NCI-H1694 (cell line): ENCODE measurements at regions not wholly inside any gene's neighbourhood (a gene's known extent, or its start where the extent isn't known, plus 50 kb on each side); places are given as distances from the start of the nearest gene placed in this dataset.

Experiments used
- DNase-seq: peaks from one replicate; lab custom pipeline; 2025; lab: John Stamatoyannopoulos, UW

DNA sequence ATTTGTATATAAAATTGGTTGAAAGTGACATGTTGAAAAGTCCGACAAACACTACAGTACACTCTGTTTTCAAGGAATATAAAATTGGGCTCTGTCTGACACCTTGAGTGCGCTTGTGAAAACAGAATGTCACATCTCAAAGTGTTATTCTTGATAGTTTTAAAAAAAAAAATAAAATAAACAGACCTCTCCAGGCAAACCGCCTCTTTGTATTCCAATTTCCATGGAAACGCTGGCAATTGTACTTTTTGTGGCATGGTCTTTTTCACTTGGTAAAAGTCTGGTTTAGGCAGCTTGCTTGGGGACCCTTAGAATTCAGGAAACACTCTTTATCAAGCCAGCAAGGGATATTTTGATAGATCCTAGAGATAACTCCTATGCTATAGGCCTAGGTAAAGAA is 302.5 kb downstream of the RAB28 start:
- no peak for DNase-seq

DNA sequence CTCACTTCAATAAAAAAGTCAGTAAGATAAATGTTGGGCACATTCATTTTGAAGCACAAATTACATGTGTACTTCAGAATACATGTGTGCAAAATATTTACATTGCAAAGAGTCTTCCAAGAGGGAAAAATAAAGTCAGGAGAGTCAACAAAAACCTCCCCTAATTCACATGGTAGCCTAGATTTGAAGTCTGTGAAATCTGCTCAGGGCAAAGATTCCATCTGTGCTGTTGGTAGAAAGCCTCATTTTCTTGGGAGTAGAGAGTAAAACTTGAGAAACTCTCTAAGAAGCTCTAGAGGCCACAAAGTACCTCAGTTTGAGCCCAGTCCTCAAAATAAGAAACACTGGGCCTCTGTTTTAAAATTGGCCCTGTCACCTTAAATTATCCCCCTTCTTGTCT is 303.4 kb downstream of the RAB28 start:
- DNase-seq, result no peak

DNA sequence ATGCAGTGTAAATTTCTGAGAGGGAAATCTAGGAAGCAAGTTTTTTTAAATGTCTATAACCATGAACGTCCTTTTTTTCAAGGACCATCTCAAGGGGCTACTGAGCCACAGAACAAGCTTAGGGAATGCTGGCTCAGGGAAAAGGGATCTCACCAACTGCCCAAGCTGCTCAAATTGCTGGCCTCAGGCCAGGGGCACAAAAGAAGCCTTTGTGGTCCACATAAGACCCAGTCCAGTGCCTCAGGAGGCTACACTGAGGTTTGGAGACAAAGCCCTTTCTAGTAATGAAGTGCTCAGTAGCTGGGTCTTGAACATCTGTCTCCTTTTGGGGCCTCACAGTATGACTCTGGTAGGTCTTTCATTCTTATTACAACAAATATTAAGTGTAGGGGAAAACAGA is 305.5 kb downstream of the RAB28 start:
- no peak for DNase-seq

DNA sequence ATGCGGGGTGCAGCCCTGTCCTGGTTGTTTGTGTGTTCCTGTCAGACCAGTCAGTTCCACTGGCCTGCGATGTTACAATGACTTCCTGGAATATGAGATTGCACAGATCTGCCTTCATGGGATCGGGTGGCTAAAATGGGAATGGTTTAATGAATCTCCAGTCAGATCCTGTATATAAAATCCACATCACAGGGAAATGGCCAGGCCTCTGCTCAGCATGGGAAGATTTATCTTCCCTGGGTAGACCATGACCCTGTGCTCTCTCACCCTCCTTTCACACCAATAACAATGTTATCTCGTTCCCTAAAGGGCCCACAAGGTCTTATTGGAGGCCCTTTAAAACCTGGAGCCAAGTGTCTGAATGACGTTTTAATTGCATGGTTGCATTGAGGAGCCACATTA is 307.4 kb downstream of the RAB28 start:
- no peak for DNase-seq

DNA sequence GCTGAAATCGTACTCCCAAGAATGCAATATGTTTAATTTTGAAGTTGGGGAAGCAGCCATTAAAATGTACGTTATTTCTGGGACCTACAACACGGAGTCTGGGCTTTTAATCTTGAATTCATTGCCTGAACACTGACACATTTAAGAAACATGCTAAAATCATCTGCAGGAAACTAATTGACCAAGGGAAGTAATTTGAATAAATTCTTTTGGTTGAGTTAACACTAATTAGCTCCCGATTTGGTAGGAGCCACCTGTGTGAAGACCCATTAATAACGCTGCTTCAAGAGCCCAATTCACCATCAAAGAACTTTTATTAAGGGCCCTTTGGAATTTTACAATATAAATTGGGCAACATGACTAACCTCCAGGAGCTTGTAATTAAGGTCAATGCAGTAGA is 309.2 kb downstream of the RAB28 start:
- DNase-seq, result no peak

DNA sequence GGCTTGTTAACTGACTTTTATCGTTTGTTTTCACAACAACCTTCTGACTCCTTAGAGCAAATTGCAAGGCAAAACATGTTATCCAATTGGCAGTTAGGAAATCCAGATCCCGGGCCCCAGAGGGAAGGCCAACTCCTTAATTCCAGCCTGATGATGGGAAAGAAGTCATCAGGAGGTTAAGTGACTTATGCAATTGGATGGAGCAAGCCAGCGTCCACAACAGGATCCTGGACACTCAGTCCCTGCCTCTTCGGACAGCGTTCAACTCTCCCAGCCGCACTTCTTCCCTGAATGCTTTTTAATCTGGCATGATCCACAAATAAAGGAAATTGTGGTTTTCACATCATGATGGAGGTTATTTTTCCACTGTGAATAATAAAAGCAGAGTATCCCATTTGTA is 310.1 kb downstream of the RAB28 start:
- DNase-seq, result no peak

DNA sequence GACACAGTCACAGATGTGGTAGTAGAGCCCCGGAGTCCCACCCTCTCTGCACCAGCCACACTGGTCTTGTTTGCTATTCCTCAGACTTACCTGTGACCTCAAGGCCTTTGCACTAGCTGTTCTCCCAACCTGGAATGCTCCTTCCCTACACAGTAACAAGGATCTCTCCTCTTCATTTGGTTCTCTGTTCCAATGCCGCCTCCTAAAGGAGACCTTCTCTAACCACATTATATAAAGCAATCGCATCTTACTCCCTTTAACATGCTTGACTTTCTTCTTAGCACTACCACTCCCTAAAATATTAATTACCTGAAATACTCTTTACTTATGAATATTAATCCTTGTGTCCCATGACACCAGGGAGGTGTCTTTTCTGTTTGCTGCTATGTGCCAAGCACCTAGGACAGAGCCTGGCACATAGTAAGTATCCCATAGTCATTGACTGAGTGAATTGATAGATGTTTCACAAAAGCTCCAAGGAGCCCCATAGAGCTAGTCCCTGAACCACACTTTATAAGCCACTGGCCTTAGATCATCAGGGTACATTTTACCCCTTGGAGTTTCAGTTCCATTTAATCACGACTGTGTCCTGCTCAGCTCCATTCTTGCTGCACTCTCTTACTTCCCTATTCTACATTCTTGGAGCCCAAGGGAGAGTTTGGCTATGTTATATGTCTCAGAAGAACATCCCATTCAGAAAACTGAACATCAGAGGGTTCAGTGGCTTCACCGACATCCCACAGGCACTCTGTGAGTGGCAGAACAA is 312.7 kb downstream of the RAB28 start:
- DNase-seq, result no peak

DNA sequence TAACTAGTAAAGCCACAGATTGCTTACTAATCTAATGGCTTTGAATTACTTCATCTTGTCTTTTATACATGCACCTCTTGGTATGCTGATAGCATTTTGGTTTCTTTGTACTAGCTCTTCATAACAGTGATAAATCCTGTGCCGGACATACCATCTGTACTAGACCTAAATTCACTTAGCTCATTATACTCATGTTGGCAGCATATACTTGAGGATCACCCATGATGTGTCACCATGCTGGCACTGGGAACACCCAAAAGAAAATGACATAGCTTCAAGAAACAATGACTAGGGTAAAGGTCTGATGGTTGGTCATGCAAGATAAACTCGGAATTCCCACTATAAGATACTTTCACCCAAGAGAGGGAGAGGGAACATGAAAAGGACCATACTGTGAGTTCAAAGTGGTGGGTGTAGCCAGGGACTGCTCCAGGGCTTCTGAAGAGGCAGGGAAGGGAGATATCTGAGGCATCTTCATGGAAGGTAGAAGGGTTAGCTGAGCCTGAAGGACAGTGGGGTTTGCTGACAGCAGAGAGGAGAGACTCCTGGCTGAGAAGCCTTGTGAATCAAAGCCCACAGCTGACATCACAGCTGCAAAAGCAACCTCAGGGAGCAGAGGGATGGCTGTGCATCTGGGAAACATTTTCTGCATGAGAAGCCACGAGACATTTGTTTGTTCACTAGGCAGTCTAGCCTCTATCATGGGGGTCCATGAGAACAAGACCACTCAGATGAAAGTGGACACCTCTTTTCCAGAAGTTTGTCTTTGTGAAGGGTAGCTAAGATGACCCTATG is 314.2 kb downstream of the RAB28 start:
- DNase-seq, result no peak

DNA sequence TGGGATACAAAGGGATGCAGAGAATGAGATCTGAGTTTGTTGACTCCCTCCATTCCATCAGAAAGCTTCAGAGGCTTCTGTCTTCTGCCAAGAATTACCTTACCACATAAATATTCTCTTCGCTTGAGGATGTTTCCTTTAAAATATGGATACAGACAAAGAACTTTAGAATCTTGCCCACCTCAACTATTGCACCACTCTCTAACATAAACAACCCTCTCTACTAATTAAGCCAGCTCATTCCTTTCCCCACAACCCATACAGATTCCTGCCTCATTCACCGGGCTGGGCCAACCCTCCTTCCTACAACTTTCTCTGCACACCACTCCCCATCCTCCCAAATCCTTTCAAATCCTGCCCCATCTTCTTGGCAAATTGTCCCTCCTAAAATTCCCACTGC is 315.8 kb downstream of the RAB28 start:
- DNase-seq, result no peak

DNA sequence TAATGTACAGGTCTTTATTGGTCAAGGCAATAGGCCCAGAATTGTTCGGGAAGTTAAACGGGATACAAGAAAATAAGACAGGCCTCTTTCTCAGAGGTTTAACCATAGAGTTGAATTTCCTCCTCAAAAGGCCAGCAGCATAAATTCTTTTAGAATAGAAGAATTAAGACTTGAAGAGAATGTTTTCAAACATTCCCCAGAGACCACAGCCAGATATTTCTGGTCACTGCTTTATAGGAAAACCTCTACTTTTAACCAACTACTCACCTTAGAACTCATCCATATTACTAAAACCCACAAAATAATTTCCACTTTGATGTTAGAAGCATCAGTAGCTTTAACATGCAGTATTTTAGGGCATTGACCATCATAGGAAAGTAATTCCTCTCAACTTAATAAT is 317.9 kb downstream of the RAB28 start:
- no peak for DNase-seq

DNA sequence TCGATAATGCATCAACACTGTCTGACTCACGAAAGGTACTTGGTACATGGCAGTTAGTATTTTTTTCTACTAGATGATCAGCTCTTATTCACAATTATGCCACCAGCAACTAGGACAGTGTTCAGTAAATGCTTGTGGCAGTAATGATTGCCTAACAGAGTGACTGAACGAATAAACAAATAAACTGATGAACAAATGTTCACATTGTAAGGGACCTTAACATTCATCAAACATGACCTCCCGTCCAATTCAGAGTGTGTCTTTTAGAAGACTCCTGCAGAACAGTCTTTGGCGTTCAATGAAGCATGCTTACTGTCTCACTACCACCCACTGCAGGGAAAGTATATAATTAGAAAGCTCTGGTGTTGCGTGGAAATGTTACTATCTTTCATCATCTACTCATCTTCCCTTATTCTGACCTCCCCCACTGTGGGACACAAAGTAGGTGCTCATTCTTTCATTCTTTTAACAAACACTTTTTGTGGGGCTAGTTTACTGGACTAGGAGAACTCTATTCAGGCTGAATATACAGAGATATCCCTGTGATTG is 319.3 kb downstream of the RAB28 start:
- DNase-seq, result no peak

DNA sequence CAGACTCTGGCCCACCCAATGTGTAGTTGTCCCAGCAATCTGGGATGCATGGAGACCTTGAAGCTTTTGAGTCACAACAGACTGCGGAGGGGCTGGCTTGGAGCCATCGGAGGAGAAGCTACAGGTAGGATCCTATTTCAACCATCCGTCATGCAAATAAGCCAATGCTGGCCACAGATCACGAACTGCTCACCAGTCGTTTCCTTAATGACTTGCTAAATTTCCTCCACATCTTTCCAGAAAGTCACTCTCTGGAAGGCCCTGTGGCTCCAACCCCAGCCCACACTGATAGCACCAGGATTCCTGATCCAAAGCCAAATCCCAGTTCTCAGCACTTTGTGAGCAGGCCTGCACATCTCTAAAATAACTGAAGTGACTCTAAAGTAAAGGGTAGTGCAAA is 321.3 kb downstream of the RAB28 start:
- no peak for DNase-seq

DNA sequence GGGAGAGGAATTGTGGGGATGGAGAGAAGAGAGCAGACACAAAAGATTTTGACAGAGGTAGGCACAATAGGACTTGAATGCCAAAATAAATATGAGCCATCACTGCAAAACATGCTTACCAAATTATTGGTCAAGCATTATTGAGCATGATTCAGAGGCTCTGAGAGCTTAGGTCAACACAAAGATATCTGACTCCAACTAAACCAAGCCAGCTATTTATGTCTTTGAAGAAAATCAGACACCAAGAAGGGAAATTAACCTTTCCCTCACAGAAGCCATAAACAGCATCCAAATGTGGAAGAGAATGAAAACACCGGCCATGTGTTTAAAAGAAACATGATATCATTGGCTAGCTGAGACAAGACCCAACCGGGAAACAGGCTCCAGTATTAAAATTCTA is 323.2 kb downstream of the RAB28 start:
- no peak for DNase-seq

DNA sequence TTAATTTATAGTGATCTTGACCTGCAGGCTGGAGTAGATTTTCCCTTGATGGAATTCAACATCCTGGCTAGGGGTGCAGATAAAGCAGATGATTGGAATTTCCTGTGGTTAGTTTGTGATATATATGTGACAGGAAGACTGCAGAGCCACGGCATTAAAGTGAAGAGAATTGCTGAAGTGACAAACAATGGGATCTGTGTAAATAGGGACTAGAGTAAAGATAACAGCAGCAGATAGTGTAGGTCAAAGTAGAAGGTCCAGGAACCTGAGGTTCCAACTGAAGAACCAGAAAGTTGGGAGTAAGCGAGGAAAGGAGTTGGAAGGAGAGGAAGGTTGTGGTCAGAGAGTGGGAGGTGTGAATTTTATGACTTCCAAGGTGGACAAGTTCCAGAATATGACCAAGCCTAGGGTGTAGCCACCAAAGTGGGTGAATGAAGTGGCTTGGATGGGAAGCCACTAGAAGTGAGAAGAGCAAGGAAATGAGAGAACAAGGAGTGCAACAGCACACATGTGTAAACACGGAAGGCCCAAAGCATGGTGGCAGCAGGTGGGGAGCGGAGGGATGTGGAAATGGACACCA is 325.0 kb downstream of the RAB28 start:
- DNase-seq, result no peak

DNA sequence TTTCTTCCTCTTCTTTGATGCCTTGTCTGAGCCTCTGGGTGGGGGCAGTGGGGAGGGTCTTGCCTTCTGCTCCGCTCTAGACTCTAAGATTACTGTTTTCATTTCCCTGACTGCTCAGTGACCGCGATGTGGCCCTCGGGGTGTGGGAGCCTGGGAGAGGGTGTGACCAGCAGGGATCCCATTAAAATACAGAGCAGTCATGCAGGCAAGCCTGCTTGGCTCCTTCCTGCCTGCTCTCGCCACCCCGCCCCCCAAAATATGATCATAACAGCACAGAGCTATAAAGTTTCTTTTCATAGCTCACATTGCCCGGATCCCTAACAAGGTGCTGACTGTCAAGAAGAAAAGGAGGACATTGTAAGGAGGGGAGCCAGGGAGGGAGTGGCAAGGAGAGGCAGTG is 332.9 kb downstream of the RAB28 start:
- no peak for DNase-seq

DNA sequence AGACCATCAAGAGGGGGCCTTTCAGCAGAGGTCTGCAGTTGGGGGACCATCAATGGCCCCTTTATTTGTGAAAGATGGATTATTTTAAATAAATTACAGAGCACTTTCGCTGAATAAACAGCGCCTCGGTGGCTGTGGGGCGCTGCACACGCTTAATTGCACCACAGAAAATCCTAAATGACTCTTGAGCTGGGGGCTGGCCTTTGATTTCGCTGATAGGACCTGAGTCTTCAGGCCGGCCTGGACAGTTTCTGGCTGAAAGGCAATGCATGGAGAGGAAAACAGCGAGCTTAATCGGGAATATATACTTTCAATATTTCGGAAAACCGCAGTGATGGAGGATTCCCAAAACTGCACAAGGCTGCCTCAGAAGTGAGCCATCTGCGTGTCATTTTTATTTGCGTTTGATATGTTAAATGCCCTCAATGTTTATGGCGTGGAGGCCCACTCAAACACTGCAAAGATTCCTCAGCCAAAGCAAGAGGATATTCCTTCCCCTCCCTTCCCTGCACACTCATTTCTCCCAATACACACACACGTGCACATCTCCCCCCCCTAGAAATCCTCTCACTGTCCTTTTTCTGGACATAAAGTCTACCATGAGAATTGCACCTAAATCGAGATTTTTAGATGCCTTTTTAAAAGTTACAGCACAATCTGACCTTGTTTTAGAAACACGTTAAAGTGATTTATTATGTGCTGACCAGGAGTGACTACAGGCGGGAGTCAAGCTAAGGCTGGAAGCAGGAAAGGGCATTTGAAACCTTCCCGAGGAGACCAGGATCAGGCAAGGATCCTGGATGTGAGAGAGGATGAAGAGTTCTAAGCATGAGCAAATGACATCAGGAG is 340.7 kb downstream of the RAB28 start:
- no peak for DNase-seq

DNA sequence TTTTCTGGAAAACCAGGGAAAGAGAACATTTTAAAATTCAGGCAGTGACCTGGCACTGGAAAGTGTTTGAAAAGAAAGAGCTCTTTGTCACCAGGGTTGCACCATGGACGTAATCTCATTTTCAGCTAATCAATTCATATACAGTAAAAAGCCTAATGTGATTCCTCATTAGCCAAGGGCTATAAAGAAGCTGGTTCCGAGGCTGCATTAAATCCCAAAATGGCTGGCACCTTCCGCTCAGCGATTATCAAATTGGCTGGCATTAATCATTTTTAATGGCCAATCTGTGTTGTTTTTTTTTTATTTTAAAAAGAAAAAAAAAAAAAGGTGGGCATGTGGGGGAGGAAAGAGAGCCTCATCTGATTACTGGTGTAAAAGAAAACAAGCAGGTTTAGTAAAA is 341.4 kb downstream of the RAB28 start:
- no peak for DNase-seq

DNA sequence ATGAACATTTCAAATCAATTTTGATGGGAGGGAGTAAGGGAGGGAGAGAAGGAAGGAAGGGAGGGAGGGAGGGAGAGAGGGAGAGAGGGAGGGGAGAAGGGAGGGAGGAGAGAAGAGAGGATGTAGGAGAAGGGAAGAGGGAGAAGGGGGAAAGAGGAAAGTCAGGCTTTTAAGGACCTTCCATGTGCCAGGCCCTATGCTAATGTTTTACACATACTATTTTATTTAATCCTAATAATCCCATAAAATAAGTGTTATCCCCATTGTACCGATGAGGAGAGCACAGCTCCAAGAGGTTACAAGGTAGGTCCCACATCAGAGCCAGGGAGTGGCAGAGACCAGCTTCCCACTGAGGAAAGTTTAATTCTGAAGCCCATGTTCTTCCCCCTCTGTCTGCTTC is 341.9 kb downstream of the RAB28 start:
- DNase-seq, result no peak

DNA sequence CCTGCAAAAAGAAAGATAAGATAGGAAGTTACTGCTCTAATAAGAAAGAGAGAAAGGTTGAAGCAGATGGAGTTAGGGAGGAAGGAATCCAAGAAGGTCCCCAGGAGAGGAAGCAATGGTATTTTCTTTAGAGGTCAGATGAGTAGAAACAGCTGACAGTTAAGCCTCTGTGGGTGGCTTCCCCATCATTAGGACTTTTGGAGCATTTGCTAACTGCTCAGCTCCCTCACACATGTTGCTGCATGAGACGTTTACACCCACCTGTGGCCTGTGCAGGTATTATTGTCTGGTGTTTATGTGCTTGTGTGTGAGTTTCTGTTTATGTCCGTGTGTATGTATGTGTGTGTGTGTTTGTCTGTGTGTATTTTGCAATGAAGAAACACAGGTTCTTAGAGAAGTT is 346.8 kb downstream of the RAB28 start:
- no peak for DNase-seq

DNA sequence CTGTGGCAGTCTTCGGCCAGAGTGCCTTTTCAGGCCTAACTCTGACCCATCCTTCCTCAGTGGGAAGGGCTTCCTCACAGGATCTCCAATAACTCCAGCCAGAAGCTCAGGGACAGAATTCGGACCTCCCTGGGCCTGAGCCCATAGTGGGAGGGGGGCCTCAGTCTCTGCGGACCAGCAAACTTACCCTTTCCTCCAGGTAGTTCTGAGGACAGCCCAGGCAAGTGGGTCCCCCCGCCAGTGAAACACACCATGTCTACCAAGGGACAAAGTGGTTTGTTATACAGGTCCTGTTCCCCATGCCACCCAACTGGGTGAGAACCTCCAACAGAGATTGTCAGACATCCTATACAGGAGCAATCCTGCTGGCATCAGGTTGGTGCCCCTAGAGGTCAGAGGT is 350.4 kb downstream of the RAB28 start:
- DNase-seq, result no peak

DNA sequence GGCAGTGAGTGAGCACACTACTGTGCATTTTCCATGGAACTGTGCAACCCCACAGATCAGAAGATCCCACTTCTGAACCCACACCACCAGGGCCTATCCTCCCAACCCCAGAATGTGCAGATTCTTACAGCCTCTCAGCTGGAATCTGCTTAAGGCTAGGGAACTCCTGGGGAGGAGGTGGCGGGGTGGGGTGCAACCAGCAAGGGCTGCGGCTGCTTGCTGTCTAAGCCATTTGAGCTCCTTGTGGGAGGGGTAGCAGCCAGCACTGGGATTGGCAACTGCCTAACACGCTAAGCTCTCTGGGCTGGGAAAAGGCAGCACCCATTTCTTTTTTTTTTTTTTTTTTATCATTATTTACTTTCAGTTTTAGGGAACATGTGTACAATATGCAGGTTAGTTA is 353.3 kb downstream of the RAB28 start:
- no peak for DNase-seq

DNA sequence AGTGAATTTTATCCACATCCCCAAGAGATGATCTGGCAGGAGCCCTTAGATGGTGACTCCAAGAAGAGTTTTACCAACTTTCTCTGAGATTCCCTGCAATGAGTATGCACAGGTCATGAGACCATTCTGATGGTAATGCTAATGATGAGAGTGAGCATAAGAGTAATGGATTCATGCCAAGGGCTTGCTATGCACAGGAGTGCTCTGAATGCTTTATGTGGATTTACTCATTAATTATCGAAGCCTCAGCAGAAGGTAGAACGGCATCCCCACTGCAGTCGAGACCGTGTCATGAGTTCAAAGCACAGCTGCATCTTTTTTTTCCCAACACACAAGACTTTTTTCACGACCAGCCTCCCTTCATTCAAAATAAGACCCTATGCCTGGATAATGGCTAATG is 355.0 kb downstream of the RAB28 start:
- no peak for DNase-seq
